GM18498 (cell line): ENCODE measurements at regions not wholly inside any gene's neighbourhood (a gene's known extent, or its start where the extent isn't known, plus 50 kb on each side); places are given as distances from the start of the nearest gene placed in this dataset.
"Not testable (repeated sequence)": the region's sequence is repeated elsewhere in the genome, so short reads cannot be mapped to it uniquely, and the experiment has no call there.

Experiments
- ATAC-seq: cut with Tn5 transposase; IDR thresholded peaks from one replicate; pipeline ENCODE4 v1.9.1; 2021; ENCODE audit warnings: mild to moderate bottlenecking, moderate library complexity; ENCODE audit not compliant: unreplicated experiment

GRCh38 chr14:62455446-62455845 lies 589.8 kb downstream of the KCNH5 start:
- no peak for ATAC-seq

GRCh38 chr14:62462988-62463387 lies 582.3 kb downstream of the KCNH5 start:
- no peak for ATAC-seq

- no peak for ATAC-seq
Observed at GRCh38 chr14:62468946-62469345, 576.3 kb downstream of the KCNH5 start.

GRCh38 chr14:62470935-62471334 lies 574.3 kb downstream of the KCNH5 start:
- ATAC-seq: no peak

- ATAC-seq: no peak
Observed at GRCh38 chr14:62491146-62491545, 554.1 kb downstream of the KCNH5 start.

- ATAC-seq: no peak
Observed at GRCh38 chr14:62497708-62498107, 547.5 kb downstream of the KCNH5 start.

GRCh38 chr14:62501021-62501750 lies 544.1 kb downstream of the KCNH5 start:
- ATAC-seq: no peak

GRCh38 chr14:62505045-62505444 lies 540.2 kb downstream of the KCNH5 start:
- no peak for ATAC-seq

- ATAC-seq: not testable (repeated sequence)
Observed at GRCh38 chr14:62521309-62521708, 523.9 kb downstream of the KCNH5 start.

- no peak for ATAC-seq
Observed at GRCh38 chr14:62528296-62528695, 517.0 kb downstream of the KCNH5 start.

GRCh38 chr14:62532181-62532580 lies 513.1 kb downstream of the KCNH5 start:
- no peak for ATAC-seq

- ATAC-seq: no peak
Observed at GRCh38 chr14:62546862-62547474, 498.3 kb downstream of the KCNH5 start.

- ATAC-seq: no peak
Observed at GRCh38 chr14:62557416-62557815, 487.8 kb downstream of the KCNH5 start.

GRCh38 chr14:62558451-62558850 lies 486.8 kb downstream of the KCNH5 start:
- ATAC-seq: no peak

GRCh38 chr14:62585247-62585646 lies 460.0 kb downstream of the KCNH5 start:
- no peak for ATAC-seq

GRCh38 chr14:62592877-62593276 lies 452.4 kb downstream of the KCNH5 start:
- ATAC-seq: no peak

GRCh38 chr14:62597143-62597542 lies 448.1 kb downstream of the KCNH5 start:
- no peak for ATAC-seq

- no peak for ATAC-seq
Observed at GRCh38 chr14:62599616-62600385, 445.5 kb downstream of the KCNH5 start.

GRCh38 chr14:62602712-62603111 lies 442.5 kb downstream of the KCNH5 start:
- no peak for ATAC-seq

- no peak for ATAC-seq
Observed at GRCh38 chr14:62604524-62604923, 440.7 kb downstream of the KCNH5 start.

GRCh38 chr14:62614122-62614521 lies 431.1 kb downstream of the KCNH5 start:
- ATAC-seq: no peak

- no peak for ATAC-seq
Observed at GRCh38 chr14:62616668-62617067, 428.6 kb downstream of the KCNH5 start.
